ENCODE measurements at regions not wholly inside any gene's neighbourhood (a gene's known extent, or its start where the extent isn't known, plus 50 kb on each side); places are given as distances from the start of the nearest gene placed in this dataset.

GRCh38 chr20:39822667-39823066, 860.5 kb downstream of the DHX35 start:
- H3K4me3 ChIP-seq, result no peak overlapping the region
- H3K9me3 ChIP-seq, result no peaks in the 10 kb centered on the region
- 69 to 75% methylated on average over 3 of the region's 3 CpGs for WGBS, 2 donors
- no peaks in the 10 kb centered on the region for H3K36me3 ChIP-seq
- ATAC-seq (no peak), DNase-seq (no peak)
- H3K27me3 ChIP-seq, result peaks cover 0 to 4% (median 0%) of the 10 kb centered on the region in 7 donors
- H3K27ac ChIP-seq, result no peak overlapping the region
- peaks cover 0 to 10% (median 0%) of the 10 kb centered on the region in 9 donors for H3K4me1 ChIP-seq
- no peak for TF ChIP-seq CTCF (IDR thresholded peaks at IDR 0.05)
- intact Hi-C loops (cut with DNase I), result no loop called here

DNA sequence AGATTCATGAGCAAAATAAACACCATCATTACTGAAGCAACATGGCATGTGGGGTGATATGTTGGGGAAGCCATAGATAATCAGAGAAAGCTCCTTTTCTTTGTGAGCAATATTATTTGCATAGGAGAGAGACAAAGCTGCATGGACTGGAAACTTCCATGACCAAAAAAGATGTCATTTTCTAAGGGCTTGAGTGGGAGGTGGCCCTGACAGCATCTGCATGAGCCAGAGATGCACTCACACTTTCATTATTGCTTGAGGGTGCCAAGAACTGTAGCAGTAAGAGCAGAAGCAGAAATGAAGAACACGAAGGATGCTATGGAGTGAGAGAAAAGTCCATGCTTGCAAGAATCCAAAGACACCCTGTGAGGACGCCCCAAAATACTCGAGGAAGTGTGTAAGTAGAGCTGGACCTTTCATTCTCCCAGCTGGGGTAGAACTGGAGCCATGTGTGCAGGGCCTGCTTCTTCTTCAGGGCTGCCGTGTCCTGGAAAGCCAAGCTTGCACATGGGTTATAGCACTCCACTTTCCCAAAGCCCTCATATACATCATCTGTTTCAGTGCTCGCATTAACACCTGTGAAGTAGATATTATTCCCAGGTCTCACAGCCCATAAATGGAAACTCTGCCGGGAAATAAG, 851.2 kb downstream of the DHX35 start:
- DNase-seq (no peak), ATAC-seq (no peak)
- no peak for TF ChIP-seq CTCF (IDR thresholded peaks at IDR 0.05)
- H3K36me3 ChIP-seq, result no peaks in the 10 kb centered on the region
- H3K9me3 ChIP-seq, result no peaks in the 10 kb centered on the region
- no peak overlapping the region for H3K27ac ChIP-seq
- intact Hi-C loops (cut with DNase I), result no loop called here
- no peaks in the 10 kb centered on the region for H3K4me1 ChIP-seq
- no peaks in the 10 kb centered on the region for H3K27me3 ChIP-seq
- 91 to 93% methylated on average over 6 of the region's 6 CpGs for WGBS, 2 donors
- H3K4me3 ChIP-seq, result no peak overlapping the region

DNA sequence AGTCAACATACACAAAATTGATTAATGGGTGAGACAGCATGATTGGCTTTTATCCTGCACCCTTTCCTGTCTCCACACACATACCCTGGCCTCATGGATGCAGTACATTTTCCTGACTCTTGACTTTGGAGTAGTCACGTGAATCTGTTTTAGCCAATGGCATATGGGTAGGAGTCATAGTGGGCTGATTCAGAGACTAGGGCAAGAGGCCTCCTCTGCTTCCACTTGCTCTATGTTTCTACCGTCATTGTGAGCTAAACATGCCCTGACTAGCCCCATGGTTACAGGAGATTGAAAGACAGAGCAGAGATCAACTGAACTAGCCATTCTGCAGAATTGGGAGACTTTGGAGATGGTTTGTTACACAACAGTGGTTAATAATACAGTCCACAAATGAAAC, 850.0 kb downstream of the DHX35 start:
- TF ChIP-seq CTCF (IDR thresholded peaks at IDR 0.05), result no peak
- no peak overlapping the region for H3K4me3 ChIP-seq
- 82 to 93% methylated on average over 2 of the region's 2 CpGs for WGBS, 2 donors
- intact Hi-C loops (cut with DNase I), result no loop called here
- H3K9me3 ChIP-seq, result no peaks in the 10 kb centered on the region
- H3K27ac ChIP-seq, result no peak overlapping the region
- no peaks in the 10 kb centered on the region for H3K4me1 ChIP-seq
- H3K36me3 ChIP-seq, result no peaks in the 10 kb centered on the region
- no peak for DNase-seq
- no peaks in the 10 kb centered on the region for H3K27me3 ChIP-seq
- no peak for ATAC-seq

- no peaks in the 10 kb centered on the region for H3K4me1 ChIP-seq
- H3K9me3 ChIP-seq, result no peaks in the 10 kb centered on the region
- WGBS, 2 donors, result 34 to 45% methylated on average over 2 of the region's 2 CpGs
- no peak for DNase-seq
- intact Hi-C loops (cut with DNase I), result no loop called here
- no peaks in the 10 kb centered on the region for H3K36me3 ChIP-seq
- no peak for TF ChIP-seq CTCF (IDR thresholded peaks at IDR 0.05)
- H3K4me3 ChIP-seq, result no peak overlapping the region
- no peaks in the 10 kb centered on the region for H3K27me3 ChIP-seq
- ATAC-seq, result no peak
- H3K27ac ChIP-seq, result no peak overlapping the region
Observed at GRCh38 chr20:39810309-39810708, 848.2 kb downstream of the DHX35 start.
